Hematopoietic multipotent progenitor cell (in vitro differentiated cells): ENCODE measurements at regions not wholly inside any gene's neighbourhood (a gene's known extent, or its start where the extent isn't known, plus 50 kb on each side); places are given as distances from the start of the nearest gene placed in this dataset.
A peak's percentile ranks its signal among the peaks of the same experiment; 100 is the strongest.
"Not testable (repeated sequence)": the region's sequence is repeated elsewhere in the genome, so short reads cannot be mapped to it uniquely, and the experiment has no call there.

Experiments
- DNase-seq, 3 donors: peaks; one replicate each; pipeline ENCODE4 v3.0.0-alpha.2; 2011 to 2015; ENCODE audit warnings: low read depth in 2 of 3, low spot score in 2 of 3

DNA sequence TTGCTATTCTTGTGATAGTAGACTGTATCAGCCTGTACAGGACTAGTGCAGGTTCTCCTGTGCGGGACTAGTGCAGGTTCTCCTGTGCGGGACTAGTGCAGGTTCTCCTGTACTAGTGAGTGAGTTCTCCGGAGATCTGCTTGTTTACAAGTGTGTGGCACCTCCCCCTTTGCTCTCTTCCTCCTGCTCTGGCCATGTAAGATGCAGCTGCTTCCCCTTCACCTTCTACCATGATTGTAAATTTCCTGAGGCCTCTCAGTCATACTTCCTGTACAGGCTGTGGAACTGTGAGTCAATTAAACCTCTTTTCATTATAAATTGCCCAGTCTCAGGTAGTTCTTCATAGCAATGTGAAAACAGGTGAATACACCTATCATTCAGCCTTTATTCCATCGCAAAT, 289.6 kb downstream of the TEX29 start:
- DNase-seq = peak in 2 of 3 donors; percentile 35 to 70

DNA sequence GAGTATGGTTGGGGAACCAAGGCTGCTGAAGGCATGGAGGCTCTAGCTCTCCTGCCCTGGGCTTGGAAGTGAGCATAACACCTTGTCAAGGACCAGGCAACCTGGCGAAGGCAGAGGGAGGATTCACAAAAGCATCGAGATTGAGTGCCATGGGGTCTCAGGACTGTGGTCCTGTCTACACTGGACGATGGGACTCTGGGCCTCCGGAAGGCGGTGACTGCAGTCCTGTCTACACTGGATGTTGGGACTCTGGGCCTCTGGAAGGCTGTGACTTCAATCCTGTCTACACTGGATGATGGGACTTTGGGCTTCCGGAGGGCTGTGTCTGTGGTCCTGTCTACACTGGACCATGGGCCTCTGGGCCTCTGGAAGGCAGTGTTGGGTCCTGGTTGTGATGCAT, 290.4 kb downstream of the TEX29 start:
- no peak for DNase-seq

DNA sequence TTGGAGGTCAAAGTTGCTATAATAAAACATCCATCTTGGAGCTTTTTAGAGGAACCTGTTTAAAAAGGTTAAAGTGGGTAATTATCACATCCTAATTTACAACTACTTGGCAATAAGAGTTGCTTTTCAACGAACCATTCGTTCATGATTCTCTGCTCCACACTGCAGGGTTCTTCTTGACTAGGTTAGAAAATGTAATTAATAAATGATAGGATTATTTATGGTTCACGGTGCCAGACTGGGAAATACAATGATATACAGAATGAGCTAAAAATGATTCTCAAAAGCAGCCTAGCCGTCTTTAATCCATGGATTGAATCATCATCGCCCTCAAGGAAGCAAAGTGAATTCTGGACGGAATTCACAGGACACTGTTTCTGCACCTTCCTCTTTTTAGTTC, 291.2 kb downstream of the TEX29 start:
- DNase-seq = no peak

DNA sequence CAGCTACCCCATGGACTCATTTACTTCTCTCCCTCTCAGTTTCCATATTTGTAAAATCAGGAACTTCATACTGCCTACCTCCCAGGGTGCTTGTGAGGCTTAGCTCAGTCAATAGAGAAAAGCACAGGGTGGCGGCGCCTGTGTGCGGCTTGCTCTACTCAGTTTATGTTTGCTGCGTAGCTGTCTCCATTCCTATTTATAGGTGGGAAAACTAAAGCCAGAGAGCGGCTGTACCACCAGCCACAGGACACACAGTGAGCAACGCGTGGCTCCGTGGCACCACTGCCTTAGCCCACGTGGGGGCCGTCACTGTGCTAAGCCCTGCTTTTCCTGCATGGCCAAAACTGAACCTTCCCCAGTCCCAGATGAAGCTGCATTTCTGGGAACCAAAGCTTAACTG, 292.4 kb downstream of the TEX29 start:
- no peak for DNase-seq

DNA sequence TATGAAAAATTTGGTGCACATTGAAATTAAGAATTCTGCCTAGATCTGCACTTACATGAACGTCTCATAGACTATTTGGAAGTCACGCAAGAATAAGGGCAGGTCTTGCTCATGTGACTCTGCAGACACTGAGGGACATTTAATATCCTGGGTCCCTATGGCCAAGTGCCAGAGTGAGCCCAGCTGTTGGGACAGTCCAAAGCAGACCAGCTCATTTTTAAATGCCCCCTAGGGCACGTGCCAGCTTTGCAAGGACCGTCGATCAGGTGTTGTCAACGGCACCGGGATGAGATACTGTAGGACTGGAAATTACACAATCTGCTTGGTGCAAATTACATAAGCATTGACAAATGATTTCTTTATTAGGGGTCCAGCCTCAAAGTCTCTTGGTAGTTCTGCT, 293.6 kb downstream of the TEX29 start:
- DNase-seq = no peak

DNA sequence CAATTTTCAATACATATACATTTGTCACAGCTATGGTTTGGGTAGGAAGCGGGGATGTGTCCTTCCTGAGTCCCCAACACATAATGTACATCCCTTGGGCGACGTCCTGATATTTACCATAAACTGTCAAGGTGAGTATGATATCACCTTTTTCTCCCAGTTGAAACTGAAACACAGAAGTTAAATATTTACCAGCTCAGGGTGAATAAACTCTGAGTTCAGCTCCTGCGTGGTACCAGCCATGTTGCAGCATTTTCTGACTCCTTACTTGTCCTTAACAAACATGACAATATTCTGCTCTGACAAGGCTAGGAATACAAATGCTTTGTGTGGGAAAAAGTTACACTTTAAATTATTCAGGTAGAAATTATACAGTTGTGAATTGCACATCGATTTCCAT, 294.2 kb downstream of the TEX29 start:
- no peak for DNase-seq

DNA sequence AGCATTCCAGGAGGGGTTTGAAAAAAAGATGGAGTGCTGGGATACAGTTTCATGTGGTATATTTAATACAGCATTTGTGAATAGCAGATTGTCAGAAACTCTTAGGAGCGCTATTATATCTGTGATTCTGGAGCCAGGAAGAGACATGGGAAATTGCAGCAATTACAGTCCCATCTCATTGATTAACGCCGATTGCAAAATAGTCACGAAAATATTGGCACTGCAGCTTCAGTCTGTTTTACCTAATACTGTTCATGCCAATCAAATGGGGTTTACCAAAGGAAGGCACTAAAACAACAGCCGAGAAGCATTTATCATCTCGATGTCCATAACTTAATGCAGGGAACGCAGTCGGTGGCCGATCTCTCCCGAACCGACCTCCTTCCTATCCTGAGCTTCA, 295.8 kb downstream of the TEX29 start:
- DNase-seq = no peak

DNA sequence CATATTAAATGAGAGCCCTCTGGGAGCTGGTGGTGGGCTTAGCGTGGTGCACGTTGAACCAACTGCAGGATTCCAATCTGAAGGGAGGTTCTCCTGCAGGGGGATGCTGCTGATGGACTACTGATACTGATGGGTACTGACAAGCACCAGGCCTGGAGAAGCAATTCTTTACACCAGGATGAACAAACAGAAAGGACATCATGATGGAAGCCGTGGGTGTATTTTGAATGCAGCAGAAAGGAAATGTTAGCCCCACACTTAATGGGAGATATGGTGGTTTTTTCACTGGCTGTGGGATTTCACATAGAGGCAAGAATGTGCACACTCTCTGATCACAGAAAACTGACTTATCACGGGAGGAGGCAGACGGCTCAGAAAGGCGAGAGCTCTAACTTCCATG, 299.7 kb downstream of the TEX29 start:
- DNase-seq = no peak

DNA sequence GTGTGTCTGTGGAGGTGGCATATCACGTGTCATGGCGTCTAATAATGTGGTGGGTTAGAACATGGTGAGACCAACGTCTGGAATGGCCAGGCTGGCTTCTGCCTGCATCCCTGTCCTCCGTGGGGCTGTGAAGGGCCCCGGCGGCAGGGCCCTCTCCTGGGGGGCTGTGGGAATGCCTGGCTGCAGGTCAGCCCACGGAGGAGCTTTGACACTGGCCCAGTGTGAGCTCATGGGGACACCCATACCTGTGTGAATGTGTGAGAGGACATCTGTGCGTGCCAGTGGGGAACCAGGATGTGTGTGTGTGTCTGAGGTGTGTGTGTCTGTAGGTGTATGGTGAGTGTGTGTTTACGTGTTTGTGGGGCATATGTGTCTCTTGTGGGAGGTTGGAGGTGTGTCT, 300.1 kb downstream of the TEX29 start:
- no peak for DNase-seq

DNA sequence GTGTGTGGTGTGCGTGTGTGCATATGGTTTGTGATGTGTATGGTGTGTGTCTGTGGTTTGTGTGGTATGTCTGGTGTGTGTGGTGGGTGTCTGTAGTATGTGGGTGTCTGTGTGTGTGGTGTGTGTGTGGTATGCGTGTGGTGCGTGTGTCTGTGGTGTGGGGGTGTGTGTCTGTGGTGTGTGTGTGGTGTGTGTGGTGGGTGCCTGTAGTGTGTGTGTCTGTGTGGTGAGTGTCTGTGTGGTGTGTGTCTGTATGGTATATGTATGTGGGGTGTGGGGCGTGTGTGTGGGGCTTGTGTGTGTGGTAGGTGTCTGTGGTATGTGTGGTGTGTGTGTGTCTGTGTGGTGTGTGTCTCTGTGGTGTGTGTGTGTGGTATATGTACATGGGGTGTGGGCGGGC, 300.7 kb downstream of the TEX29 start:
- DNase-seq = no peak

DNA sequence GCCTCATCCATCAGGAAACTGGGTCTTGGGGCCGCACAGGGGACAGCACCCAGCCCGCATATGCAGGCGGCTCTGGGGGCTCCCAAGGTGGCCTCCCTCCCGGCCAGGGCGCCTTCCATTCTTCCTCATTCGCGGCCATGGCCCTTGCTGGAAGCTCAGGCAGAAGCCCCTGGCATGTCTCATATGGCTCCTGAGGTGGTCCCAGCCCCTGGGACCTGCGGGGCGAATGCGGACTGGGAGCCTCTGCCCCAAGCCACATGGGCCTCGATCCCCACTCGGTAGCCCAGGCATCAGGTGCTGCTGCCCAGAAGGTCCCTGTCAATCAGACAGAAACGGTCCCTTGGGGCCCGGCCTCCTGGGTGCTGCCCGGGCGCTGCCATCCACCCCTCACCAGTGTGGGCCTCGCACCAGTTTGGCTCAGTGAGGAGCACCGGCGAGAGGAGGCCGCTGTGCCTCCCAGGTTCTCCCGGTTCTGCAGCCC, 301.6 kb downstream of the TEX29 start:
- DNase-seq = no peak

DNA sequence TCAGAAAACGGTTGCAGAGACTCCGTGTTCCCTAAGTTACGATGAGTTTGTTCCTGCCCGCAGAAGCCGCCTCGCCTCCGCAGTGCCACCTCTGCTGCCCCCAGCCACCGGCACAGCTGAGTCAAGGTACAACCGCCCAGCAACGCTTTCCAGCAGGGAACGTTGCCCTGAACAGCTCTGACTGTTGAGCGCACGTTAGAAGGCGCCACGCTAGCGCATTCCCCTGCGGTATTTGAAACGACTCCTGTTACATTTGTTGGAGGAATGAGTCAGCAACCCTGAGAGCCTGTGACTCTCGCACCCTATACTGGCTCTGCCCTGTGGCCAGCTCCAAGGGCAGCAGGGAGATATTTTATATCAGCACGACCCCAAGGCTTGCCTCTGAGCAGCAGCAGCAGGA, 302.8 kb downstream of the TEX29 start:
- no peak for DNase-seq

DNA sequence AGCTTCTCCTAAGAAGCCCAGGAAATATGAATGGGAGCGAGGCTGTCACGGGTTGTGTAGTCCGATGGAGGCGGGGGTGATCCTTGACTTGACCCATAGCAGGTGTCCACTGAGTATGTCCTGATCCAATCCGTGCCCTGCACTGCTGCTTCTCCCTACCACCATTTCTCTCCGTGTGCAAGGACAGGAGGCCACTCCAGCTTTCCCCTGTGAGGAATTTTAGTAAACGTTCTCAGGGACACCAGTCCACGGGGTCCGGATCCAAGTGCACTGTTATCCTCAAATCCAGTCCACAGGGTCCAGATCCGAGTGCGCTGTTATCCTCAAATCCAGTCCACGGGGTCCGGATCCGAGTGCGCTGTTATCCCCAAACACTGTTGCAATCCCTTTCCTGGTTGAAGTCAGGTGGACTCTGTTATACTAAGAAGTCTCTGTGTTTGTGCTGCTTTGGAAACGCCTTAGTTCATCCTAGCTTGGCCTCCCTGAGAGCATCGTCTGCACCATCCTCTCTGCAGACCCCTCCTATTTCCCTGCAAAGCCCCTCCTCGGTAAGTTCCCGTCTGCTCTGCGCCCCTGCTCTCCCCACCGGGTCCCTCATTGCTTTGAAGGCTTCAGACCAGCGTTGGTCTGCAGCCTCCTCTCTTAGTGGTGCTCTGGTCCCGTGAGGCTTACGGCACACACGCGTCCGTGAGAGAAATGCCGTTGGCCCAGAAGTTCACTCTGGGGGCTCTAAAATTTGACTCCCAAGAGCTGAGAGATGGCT, 303.5 kb downstream of the TEX29 start:
- DNase-seq = no peak

DNA sequence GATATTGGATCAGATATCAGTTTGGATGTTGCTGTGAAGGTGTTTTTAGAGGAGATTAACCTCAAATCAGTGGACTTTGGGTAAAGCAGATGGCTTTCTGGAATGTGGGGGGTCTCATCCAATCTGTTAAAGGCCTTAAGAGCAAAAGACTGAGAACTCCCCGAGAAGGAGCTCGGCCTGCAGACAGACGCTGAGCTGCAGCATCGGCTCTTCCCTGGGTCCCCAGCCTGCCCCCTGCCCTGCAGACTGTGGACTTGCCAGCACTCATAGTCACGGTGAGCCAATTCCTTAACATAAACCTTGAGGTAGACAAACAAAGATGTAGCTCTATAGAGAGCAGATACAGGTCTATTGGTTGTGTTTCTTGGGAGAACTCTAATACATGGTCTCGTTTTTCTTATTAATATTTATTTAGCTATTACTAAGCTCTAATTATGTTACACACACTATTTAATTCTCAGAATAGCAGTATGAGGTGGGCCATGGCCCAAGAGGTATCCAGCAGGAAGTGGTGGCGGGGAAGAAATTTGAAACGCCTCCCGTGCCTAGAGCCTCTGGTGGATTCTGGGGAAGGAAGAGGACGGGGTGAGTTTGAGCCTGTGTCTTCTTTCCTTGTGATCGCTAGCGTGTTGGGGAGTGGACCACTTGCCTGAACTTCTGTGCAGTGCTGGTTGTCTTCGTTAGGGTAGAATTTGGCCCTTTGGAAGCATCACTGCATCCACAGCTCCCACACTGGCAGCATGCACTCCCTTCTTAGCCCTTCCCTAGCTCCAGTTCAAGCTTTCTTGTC, 305.3 kb downstream of the TEX29 start:
- DNase-seq = no peak

DNA sequence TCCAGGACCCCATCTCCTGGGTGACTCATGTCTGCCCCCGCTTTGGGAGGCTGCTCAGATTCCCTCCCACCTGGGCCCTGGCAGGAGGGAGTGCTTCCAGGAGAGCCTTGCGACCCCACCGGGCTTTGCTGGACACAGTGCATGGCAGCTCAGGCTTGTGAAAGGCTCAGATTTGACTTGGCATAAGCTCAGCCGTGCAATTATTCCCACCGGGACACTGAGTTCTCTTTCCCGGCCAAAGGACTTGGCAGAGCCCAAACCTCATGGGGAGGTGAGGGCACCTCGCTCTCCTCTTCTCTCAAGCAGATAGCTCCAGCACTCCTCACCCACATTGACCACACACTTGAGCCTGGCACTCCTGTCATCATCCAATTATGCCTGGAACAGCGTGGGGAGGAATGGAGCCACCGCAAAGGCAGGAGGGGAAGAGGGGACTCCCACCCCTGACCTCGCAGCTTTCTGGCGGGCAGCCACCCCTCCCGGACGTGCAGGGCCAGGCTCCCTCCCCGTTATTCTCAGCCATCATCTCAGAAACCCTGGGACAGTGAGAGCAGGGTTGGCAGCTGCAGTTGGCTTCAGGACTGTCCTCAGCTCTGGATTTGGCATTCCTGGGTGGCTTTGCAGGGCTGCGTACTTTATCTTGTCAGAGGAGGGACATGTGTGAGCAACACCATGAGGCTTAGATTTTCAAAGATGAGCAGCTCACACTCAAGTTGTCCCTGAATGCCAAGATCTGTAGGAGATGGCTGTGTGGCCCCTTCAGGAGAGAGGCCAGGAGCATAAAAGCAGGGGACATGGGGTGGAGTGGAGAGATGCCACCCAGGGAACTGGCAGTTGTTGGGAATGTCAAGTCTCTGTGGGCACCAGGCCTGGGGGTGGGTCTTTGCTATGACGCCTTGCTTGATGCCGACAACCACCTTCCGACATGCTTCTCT, 306.2 kb downstream of the TEX29 start:
- no peak for DNase-seq

DNA sequence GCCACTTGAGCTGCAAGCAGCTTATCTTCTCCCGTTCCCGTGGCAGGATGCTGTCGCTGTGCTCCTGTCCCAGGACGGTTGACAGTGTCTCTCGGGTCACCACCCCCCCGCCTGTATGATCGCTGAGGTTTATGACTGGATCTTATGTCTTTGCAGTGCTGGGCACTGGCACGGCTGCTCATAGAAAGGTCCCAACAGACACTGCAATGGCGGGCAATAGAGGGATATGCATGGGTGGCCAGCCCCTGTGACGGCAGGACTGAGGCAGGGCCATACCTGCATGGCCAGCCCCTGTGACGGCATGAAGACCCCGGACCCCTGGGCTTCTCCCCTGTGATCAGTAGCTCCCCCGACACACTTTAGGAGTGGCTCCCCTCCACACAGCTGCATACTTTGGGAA, 307.2 kb downstream of the TEX29 start:
- no peak for DNase-seq

DNA sequence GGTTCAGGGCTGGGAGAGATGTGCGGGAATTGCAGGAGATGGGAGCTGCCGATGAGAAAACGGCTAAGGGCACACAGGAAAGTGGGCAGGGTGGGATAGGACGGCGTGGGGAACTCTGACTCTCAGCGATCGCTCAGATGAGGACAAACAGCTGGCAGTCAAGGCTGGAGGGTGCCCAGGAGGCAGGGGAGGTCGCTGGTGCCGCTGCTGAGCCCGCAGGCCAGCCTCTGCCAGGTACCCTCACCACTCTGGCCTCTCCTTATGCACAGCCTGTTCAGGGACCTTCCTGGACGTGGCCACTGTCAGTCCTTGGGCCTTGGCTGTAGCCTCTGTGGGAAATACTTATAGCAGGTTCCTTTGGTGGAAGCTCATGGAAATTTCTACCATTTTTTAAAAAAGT, 308.6 kb downstream of the TEX29 start:
- DNase-seq = no peak

DNA sequence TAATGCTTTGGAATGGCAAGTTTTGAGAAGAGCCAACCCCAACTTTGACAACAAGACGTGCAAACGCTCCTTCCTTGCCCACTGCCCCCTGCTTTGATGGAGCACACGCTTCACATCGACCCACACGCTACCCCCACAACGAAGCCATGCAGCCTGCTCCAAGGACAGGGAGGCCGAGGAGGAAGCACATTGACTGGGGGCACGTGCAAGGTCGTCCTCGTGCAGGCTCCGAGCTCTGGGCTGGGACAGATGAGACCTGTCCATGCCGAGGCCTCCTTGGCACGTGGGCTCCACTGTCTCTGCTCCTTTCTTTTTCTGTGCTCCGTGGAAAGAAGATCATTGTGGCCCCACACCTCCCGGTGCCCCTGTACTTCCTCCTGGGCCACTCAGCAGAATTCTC, 309.0 kb downstream of the TEX29 start:
- no peak for DNase-seq

DNA sequence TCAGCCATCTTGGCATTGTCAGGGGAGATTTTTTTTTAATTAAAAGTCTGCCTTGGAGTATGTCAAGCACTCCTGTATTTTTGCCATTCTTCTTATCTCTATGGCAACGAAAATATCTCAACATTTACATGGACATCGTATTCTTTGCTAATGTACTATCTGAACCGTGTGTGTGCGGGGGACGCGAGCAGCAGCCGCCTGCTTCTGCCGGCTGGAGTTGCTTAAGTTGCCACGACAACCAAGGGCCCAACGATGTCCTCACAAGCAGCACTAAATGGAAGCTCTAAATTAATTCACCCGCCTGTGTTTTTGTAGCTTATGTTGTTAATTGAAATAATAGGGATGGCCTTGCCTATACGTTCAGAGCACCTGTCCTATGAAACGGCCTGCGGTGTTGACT, 309.5 kb downstream of the TEX29 start:
- DNase-seq = no peak

DNA sequence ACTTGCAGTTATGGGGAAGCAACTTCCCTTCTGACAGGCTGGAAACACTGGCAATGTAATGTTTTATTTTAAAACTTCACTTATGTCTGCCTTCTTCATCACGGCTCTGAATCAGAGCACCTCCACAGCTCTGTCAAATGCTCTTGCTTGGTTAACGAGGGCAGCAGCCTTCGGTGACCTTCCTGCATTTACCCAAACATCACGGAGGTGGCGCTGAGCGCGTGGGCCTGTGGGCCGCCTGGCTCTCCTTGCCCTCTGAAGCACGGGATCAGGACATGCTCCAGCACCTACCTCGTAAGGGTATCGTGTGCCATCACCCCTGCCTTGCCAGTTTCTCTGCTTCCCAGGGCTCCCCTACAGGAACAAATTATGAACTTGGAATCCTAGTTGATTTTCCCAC, 310.0 kb downstream of the TEX29 start:
- DNase-seq = no peak

DNA sequence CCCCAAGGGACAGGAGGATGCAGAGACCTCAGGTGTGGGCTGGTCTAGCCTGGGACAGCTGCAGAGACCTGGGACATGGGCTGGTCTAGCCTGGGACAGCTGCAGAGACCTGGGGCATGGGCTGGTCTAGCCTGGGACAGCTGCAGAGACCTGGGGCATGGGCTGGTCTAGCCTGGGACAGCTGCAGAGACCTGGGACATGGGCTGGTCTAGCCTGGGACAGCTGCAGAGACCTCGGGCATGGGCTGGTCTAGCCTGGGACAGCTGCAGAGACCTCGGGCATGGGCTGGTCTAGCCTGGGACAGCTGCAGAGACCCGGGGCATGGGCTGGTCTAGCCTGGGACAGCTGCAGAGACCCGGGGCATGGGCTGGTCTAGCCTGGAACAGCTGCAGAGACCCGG, 310.8 kb downstream of the TEX29 start:
- not testable (repeated sequence) for DNase-seq
